ENCODE measurements at regions not wholly inside any gene's neighbourhood (a gene's known extent, or its start where the extent isn't known, plus 50 kb on each side); places are given as distances from the start of the nearest gene placed in this dataset.
"Not testable (repeated sequence)": the region's sequence is repeated elsewhere in the genome, so short reads cannot be mapped to it uniquely, and the experiment has no call there.

DNA sequence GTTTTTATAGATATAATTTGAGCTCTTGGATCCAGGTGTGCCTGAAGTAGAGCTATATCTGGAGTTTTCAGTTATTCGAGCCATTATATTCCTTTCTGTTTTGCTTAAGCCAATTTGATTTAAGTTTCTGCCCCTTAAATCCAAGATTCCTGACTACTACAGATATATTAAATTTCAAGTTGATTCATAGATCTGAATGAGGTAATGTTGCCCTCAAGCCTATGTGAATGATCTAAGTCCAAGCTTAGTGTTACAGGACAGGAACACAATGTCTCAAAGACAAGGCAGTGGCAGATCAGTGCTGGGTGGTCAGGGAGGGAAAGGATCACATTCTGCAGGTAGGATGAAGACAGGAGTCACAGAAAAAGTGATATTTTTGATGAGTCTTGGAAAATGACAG is 75.7 kb upstream of the CTBP2 start (continued):
- TF ChIP-seq CTCF (IDR thresholded peaks at IDR 0.05) (no peak), TAF1 (IDR thresholded peaks at IDR 0.05; ENCODE audit: borderline replicate concordance, low read depth, low read length) (no peak), FOXM1 (IDR thresholded peaks at IDR 0.05; ENCODE audit: low read depth) (no peak)

GRCh38 chr10:125235093-125236069 is 75.0 kb upstream of the CTBP2 start:
- ChIA-PET CTCF (interaction anchor here (1.7 kb wide), 1 partner anchor 29 kb away, joined by 3 read pairs; no protein-coding TSS in a partner anchor), POLR2A (no interaction called here)
- Histone ChIP-seq H3K4me2 (no peak overlapping the region), H3K4me1 (ENCODE audit: control insufficient read depth in 1 of 2, insufficient read depth in 2 of 2, low read depth in 1 of 2, low read length in 1 of 2) (peaks cover 0 to 10% of the 10 kb centered on the region in 2 experiments; a peak in 2 of 4 replicates), H3K9me3 (peaks cover 20% of the 10 kb centered on the region), H2AFZ (ENCODE audit: low read depth) (no peak overlapping the region), H3K9me2 (no peaks in the 10 kb centered on the region), H3F3A (replicated peaks; ENCODE audit: insufficient read depth) (no peaks in the 10 kb centered on the region), H3K79me2 (ENCODE audit: insufficient read depth) (no peaks in the 10 kb centered on the region), H3K27me3 (ENCODE audit: insufficient read depth) (no peaks in the 10 kb centered on the region), H3K36me3 (replicated peaks in 1 of 2; ENCODE audit: control insufficient read depth in 1 of 2, insufficient read depth in 2 of 2, low read length in 1 of 2) (no peaks in the 10 kb centered on the region), H3K9ac (no peak overlapping the region), H4K20me1 (ENCODE audit: insufficient read depth) (no peaks in the 10 kb centered on the region), H3K27ac (ENCODE audit: low read depth in 2 of 2, low read length in 1 of 2) (no peak overlapping the region), H3K4me3 (ENCODE audit: low read depth in 2 of 2, low read length in 1 of 2) (no peak overlapping the region)
- no peak for TF ChIP-seq ZBTB33 (IDR thresholded peaks at IDR 0.05; ENCODE audit: borderline replicate concordance, low read depth)
- no peak for TF ChIP-seq SIN3A (IDR thresholded peaks at IDR 0.05; ENCODE audit: borderline replicate concordance, low read depth, low read length)
- 83% methylated on average over 6 of the region's 6 CpGs for WGBS (ENCODE audit: low lambda C conversion rate)
- no peak for DNase-seq

DNA sequence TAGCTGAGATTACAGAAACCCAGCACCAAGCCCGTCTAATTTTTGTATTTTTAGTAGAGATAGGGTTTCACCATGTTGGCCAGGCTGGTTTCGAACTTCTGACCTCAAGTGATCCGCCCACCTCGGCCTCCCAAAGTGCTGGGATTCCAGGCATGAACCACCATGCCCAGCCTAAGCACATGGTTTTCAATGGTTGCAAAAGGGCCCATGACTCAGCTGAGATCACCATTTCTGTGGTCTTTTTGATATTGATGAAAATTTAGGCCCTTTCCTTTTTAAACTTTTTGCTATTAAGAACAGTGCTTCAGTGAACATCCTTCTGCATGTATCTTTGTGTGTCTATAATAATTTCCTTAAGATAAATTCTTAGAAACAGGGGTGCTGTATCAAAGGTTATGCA is 74.2 kb upstream of the CTBP2 start:
- H3K36me3 ChIP-seq (replicated peaks in 1 of 2; ENCODE audit: control insufficient read depth in 1 of 2, insufficient read depth in 2 of 2, low read length in 1 of 2); H3F3A ChIP-seq (replicated peaks; ENCODE audit: insufficient read depth); H2AFZ ChIP-seq (ENCODE audit: low read depth); H3K27me3 ChIP-seq (ENCODE audit: insufficient read depth); H3K9ac ChIP-seq; H3K79me2 ChIP-seq (ENCODE audit: insufficient read depth); H3K4me2 ChIP-seq; H3K9me2 ChIP-seq; H3K27ac ChIP-seq (ENCODE audit: low read depth in 2 of 2, low read length in 1 of 2); H3K4me1 ChIP-seq (ENCODE audit: control insufficient read depth in 1 of 2, insufficient read depth in 2 of 2, low read depth in 1 of 2, low read length in 1 of 2); H4K20me1 ChIP-seq (ENCODE audit: insufficient read depth); CTCF ChIA-PET; H3K4me3 ChIP-seq (ENCODE audit: low read depth in 2 of 2, low read length in 1 of 2); POLR2A ChIA-PET; DNase-seq: not testable (repeated sequence)
- 76% methylated on average over 4 of the region's 4 CpGs for WGBS (ENCODE audit: low lambda C conversion rate)
- peaks cover 19% of the 10 kb centered on the region for H3K9me3 ChIP-seq

All from SK-N-SH (cell line).